GM18505 (cell line): ENCODE measurements at regions not wholly inside any gene's neighbourhood (a gene's known extent, or its start where the extent isn't known, plus 50 kb on each side); places are given as distances from the start of the nearest gene placed in this dataset.

Experiments
- ATAC-seq: cut with Tn5 transposase; IDR thresholded peaks from one replicate; pipeline ENCODE4 v1.9.1; 2021; ENCODE audit not compliant: unreplicated experiment
- POLR2A ChIP-seq: IDR thresholded peaks from 4 replicates; pipeline ENCODE4 v1.6.1; 2011; ENCODE audit warnings: borderline replicate concordance; ENCODE audit not compliant: insufficient read depth, insufficient read length; ENCODE audit errors: extremely low read depth

DNA sequence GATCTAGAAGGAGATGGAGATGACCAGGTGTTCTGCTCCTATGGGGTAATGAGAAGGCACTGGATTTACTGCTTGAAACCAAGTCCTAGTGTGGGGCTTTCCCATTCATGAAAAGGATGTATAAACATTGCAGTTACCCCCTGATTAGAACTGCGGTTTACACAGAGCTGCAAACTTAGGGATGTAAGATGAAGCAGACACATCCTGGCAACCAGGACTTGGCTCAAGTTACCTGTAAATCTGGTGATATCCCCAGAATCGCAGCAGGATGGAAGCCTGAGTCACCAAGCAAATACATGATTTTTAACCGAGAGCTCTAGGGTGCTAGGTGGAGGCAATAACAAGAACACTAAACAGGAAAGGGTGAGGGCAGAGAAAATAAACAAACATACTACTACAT lies 178.6 kb upstream of the MAMLD1 start:
- no peak for TF ChIP-seq POLR2A
- ATAC-seq: no peak

GRCh38 chrX:150185766-150186165 lies 177.4 kb upstream of the MAMLD1 start:
- TF ChIP-seq POLR2A: no peak
- ATAC-seq: no peak

- no peak for ATAC-seq
- no peak for TF ChIP-seq POLR2A
These were observed 170.3 kb upstream of the MAMLD1 start for GRCh38 chrX:150192816-150193215.

DNA sequence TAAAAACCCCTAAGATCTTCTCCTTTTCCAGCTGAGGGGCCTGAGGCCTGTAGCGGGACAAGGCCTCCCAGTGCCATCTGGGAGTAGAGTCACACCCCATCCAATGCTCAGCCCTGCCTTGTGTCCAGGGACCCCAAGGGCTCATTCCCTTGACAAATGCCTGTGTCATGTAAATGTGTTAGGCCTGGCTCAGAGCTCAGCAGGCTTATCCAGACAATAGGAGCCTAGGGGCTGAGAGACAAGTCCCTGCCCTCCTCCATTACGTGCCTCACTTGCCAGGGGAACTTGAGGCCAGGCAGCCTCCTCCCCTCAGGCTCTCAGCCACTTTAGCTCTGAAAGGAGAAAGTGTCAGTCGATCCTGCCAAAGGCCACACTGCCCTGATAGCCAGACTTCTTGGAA lies 166.8 kb upstream of the MAMLD1 start:
- no peak for TF ChIP-seq POLR2A
- no peak for ATAC-seq

DNA sequence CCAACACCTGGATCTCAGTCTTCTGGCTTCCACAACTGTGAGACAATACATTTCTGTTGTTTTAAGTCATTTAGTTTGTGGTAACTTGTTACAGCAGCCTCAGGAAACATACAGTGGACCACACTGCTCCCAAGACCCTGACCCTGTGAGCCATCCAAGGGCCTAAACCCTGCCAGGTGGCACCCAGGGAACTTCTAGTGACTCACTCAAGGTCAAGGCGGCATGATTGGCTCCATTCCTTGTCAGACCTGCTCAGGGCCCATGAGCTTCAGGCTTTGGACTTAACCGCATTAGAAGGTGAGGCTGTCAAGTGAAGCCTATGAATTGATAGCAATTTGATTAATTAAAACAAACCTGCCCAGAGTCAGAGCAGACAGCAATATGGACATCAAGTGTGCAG lies 165.7 kb upstream of the MAMLD1 start:
- TF ChIP-seq POLR2A: no peak
- ATAC-seq: no peak

GRCh38 chrX:150198776-150199175 lies 164.3 kb upstream of the MAMLD1 start:
- no peak for TF ChIP-seq POLR2A
- no peak for ATAC-seq

GRCh38 chrX:150199181-150199580 lies 163.9 kb upstream of the MAMLD1 start:
- ATAC-seq: no peak
- TF ChIP-seq POLR2A: no peak

GRCh38 chrX:150199803-150200202 lies 163.3 kb upstream of the MAMLD1 start:
- no peak for TF ChIP-seq POLR2A
- ATAC-seq: no peak

DNA sequence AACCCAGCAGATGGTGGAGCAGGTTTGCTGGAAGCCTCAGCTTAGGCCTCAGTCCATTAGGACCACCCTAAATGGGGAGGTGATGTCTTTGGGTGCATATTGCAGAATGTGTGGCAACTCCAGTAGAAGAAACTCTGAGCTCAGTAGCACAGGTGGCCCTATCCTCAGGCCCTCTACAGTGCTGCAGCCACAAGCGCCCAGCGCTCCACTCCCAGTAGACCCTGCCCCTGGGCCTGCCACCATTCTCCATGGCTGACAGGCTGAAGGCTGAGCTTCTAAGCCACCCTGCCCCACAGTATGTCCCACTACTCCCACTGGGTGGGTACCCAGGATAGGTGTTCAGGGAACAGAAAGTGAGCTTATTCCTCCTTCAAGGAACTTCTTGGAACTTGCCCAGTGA lies 162.8 kb upstream of the MAMLD1 start:
- no peak for TF ChIP-seq POLR2A
- no peak for ATAC-seq

GRCh38 chrX:150200820-150201287 lies 162.3 kb upstream of the MAMLD1 start:
- peak; percentile 99 for ATAC-seq
- no peak for TF ChIP-seq POLR2A

GRCh38 chrX:150201391-150201790 lies 161.7 kb upstream of the MAMLD1 start:
- no peak for ATAC-seq
- TF ChIP-seq POLR2A: no peak

GRCh38 chrX:150201841-150202240 lies 161.3 kb upstream of the MAMLD1 start:
- no peak for TF ChIP-seq POLR2A
- no peak for ATAC-seq

GRCh38 chrX:150202641-150203247 lies 160.4 kb upstream of the MAMLD1 start:
- TF ChIP-seq POLR2A: no peak

DNA sequence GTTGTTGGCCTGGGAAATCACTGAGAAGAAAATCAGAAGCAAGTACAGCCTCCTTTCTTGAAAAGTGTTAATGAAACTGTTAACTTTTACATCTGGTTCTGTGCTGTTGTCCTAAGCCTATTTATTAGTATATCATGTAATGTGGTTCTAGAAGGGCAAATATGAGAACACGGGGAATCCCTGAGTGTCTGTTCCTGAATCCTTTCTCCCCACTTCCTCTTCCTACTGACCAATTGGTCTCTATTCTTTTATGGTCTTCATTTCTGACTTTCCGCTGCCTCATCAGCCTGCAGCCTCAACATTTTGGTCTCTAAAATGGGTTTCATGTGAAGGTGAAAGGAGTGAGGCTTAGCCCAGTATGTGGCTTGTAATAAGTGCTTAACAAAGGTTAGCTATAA lies 159.9 kb upstream of the MAMLD1 start:
- no peak for ATAC-seq
- TF ChIP-seq POLR2A: no peak

More at GRCh38 chrX:150202641-150203247, 160.4 kb upstream of the MAMLD1 start:
- no peak for ATAC-seq

- TF ChIP-seq POLR2A: no peak
- no peak for ATAC-seq
These were observed 158.1 kb upstream of the MAMLD1 start for GRCh38 chrX:150205011-150205410.
